Subcutaneous abdominal adipose tissue (tissue), 5 donors: ENCODE measurements at regions not wholly inside any gene's neighbourhood (a gene's known extent, or its start where the extent isn't known, plus 50 kb on each side); places are given as distances from the start of the nearest gene placed in this dataset.

Experiments
- H3K27ac ChIP-seq: one replicate; pipeline ENCODE4 v1.7.0; 2013; ENCODE audit warnings: low read depth, mild to moderate bottlenecking, inconsistent platforms, low read length, moderate library complexity
- H3K27me3 ChIP-seq, 5 donors: one replicate each; pipeline ENCODE4 v1.7.0; 2013; ENCODE audit warnings: low read length in 5 of 5, inconsistent platforms in 1 of 5; ENCODE audit not compliant: control insufficient read depth in 5 of 5, insufficient read depth in 4 of 5
- H3K36me3 ChIP-seq, 5 donors: one replicate each; pipeline ENCODE4 v1.7.0; 2013; ENCODE audit warnings: low read length in 5 of 5; ENCODE audit not compliant: control insufficient read depth in 5 of 5, insufficient read depth in 5 of 5
- H3K4me1 ChIP-seq, 5 donors: one replicate each; pipeline ENCODE4 v1.7.0; 2013; ENCODE audit warnings: low read length in 5 of 5, mild to moderate bottlenecking in 3 of 5, moderate library complexity in 1 of 5; ENCODE audit not compliant: control insufficient read depth in 5 of 5, insufficient read depth in 5 of 5
- H3K4me3 ChIP-seq, 5 donors: one replicate each; pipeline ENCODE4 v1.7.0; 2013; ENCODE audit warnings: low read length in 5 of 5, low read depth in 1 of 5
- H3K9ac ChIP-seq, 5 donors: one replicate each; pipeline ENCODE4 v1.7.0; 2013; ENCODE audit warnings: low read length in 5 of 5, mild to moderate bottlenecking in 4 of 5, moderate library complexity in 3 of 5
- H3K9me3 ChIP-seq, 5 donors: one replicate each; pipeline ENCODE4 v1.7.0; 2013; ENCODE audit warnings: low read length in 5 of 5; ENCODE audit not compliant: control insufficient read depth in 5 of 5
- donor health status: healthy.
- donor health status: healthy.
- donor health status: healthy.
- donor health status: healthy.
- donor health status: healthy.

DNA sequence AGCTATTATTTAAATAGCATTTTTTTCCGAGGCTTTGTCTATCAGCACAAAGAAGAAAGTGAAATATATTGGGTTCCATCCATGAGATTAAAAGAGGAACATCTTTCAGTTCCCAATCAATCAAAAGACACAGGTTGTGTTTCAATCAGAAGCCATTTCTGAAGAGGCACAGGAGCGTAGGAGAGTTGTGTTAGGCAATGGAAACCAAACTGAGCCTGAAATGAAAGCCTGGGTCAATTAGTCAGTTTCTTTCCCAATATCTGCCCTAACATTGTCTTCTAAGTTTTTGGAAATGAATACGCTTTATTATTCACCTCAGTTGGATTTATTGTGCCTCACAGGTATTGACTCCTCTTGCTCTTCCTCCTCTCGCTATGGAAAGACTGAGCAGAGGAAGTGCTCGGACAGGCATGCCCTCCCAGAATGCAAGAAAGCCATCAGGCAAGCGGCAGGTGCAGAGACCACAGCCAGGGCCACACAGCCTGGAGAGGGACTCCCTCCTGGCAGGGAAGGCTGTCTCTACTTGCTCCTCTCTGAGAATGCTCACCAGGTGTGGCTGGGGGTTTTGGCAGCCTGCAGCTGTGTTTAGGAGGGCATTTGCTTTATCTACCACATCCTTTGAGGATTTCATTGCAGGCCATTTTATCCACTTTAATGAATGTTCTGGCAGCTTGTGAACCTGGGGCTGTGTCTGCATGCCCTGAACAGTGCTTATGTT, 100.8 kb upstream of the NEDD9 start:
- Histone ChIP-seq H3K9me3 (no peaks in the 10 kb centered on the region), H3K27ac (no peak overlapping the region), H3K36me3 (no peaks in the 10 kb centered on the region), H3K9ac (no peak overlapping the region), H3K4me1 (peaks cover 0 to 17% (median 10%) of the 10 kb centered on the region in 5 donors), H3K4me3 (no peak overlapping the region), H3K27me3 (no peaks in the 10 kb centered on the region)

DNA sequence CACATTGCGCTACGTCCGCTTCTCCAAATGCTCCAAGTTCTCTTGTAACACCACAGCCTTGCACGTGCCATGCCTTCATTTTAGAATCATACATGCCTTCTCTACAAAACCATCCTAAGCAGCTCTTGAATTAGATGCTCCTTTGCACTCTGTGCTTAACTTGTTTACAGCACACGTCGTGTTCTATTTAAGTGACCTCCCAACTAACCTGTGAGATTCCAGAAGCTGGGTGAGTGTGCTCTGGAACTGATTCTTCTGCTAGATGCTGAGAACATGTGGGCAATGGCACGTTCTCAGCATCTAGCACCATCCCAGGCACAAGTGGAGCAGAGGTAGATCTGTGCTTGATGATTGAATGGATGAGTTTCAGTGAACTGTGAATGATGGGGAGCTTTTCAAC, 100.0 kb upstream of the NEDD9 start:
- peaks cover 0 to 23% (median 12%) of the 10 kb centered on the region in 5 donors for H3K4me1 ChIP-seq
- H3K9ac ChIP-seq: no peak overlapping the region
- H3K27ac ChIP-seq: no peak overlapping the region
- H3K36me3 ChIP-seq: no peaks in the 10 kb centered on the region
- no peaks in the 10 kb centered on the region for H3K27me3 ChIP-seq
- H3K4me3 ChIP-seq: no peak overlapping the region
- H3K9me3 ChIP-seq: no peaks in the 10 kb centered on the region

DNA sequence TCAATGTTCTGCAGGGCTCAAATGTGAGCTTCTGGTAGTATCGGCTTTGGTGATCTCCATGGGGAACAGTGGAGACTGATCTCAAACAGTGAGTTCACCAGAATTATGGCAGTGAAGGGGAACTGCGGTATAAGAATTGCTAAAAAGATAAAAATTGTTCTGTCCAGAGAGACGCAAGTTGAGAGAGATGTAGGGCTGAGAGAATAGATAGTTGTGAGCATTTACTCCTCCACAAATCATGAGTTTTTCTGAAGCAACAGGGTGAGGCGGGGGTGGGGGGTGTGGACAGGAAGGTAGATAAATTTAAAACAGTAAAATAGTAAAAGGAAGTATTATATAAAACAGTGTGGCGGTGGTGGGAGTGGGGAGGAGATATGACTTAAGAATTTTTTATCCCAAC, 98.6 kb upstream of the NEDD9 start:
- H3K9me3 ChIP-seq: no peaks in the 10 kb centered on the region
- no peaks in the 10 kb centered on the region for H3K27me3 ChIP-seq
- H3K36me3 ChIP-seq: no peaks in the 10 kb centered on the region
- no peak overlapping the region for H3K4me3 ChIP-seq
- H3K9ac ChIP-seq: no peak overlapping the region
- peaks cover 0 to 23% (median 12%) of the 10 kb centered on the region in 5 donors for H3K4me1 ChIP-seq
- H3K27ac ChIP-seq: no peak overlapping the region

DNA sequence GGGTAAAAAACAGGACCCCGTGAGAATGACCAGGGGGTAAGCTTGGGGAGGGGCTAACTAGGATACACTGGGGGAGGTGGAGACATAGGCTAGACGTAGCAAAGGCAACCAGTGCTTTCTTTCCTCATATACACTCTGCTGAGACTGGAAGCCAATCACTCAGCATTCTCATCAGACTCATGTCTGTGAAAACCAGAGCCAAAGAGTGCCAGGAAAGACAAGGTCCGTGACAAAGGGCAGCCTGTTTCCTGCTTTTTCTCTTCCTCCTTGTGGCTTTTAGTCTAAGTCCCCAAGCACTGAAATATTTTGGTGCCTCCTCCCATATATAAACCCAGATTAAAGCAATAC, 97.9 kb upstream of the NEDD9 start:
- no peaks in the 10 kb centered on the region for H3K36me3 ChIP-seq
- no peak overlapping the region for H3K4me3 ChIP-seq
- no peak overlapping the region for H3K9ac ChIP-seq
- peaks cover 0 to 23% (median 12%) of the 10 kb centered on the region in 5 donors for H3K4me1 ChIP-seq
- H3K27ac ChIP-seq: no peak overlapping the region
- H3K9me3 ChIP-seq: no peaks in the 10 kb centered on the region
- H3K27me3 ChIP-seq: no peaks in the 10 kb centered on the region

DNA sequence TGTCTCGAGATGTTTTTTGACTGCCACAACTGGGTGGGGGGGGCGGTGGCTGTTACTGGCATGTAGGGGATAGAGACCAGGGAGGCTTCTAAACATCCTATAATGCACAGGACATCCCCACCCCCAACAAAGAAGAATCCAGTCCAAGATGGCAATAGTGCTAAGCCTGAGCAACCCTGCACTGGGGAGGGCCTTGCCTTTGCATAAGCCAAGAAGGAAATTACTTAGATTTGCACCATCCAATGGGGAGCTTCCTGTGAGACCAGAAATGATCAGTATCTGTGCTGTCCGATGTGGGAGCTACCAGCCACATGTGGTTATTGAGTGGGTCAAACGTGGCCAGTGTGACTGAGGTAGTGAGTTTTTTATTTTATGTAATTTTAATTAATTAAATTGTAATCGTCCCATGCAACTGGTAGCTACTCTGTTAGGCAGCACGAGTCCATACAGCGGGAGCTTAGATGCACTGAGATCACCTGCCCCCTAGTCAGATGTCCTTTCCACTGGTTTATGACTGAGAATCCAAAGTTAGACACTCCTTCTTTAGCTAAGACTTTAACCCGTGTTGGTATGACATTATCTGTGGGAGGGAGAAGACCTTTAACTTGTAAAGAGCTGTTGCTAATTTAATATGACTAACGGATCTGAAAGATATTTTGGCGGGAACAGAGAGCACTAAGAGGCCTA, 97.4 kb upstream of the NEDD9 start:
- Histone ChIP-seq H3K4me3 (no peak overlapping the region), H3K27me3 (no peaks in the 10 kb centered on the region), H3K4me1 (peaks cover 0 to 23% (median 12%) of the 10 kb centered on the region in 5 donors), H3K9ac (no peak overlapping the region), H3K27ac (no peak overlapping the region), H3K9me3 (no peaks in the 10 kb centered on the region), H3K36me3 (no peaks in the 10 kb centered on the region)

DNA sequence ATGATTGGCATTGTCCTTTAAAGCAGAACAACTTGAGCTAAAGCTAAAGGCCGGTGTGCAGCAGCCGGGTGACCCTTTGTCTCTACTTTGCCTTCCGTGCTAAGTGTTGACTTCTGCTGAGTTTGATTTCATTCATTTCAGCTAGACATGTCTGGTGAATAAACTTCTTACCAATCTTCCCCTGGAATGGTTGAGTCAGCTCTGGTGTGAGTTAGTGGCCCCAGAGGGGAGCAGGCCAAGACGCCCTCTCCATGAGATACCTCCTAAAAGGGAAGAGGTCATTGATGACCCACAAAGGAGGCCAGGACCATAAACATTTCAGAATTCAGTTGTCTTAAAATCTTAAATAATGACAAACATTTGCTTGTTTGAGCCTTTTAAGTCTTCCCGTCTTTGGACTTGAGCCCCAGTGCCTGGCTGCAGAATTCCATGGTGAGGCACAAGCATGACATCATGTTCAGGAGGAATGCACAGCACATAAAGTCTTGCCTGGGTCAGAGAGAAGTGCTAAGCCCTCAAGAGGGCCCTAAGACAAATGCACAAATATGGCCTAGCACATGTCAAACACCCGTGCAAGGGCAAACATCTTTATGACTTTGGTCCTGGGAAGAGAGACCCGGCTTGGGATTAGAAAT, 96.3 kb upstream of the NEDD9 start:
- Histone ChIP-seq H3K9ac (no peak overlapping the region), H3K27ac (no peak overlapping the region), H3K9me3 (no peaks in the 10 kb centered on the region), H3K36me3 (no peaks in the 10 kb centered on the region), H3K4me1 (peaks cover 0 to 23% (median 12%) of the 10 kb centered on the region in 5 donors), H3K4me3 (no peak overlapping the region), H3K27me3 (no peaks in the 10 kb centered on the region)

DNA sequence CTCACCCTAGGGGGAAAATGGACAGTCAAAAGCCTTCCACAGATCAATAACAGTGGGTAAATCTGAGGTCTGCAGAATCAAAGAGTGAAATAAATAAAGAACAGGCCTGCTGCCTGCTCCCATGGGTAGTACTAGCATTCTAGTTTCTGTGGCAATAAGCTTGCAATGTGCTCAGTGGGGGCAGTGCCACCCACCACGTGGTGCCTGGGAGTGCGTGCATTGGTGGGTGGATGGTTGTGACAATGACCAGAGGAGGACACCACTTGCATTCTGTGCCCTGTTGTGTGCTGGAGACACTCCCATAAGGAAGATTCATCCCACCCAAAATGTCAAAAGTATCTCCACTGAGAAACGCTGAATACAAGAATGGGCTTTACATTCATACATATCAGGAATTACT, 95.5 kb upstream of the NEDD9 start:
- H3K9ac ChIP-seq: no peak overlapping the region
- peaks cover 0 to 30% (median 17%) of the 10 kb centered on the region in 5 donors for H3K4me1 ChIP-seq
- no peaks in the 10 kb centered on the region for H3K27me3 ChIP-seq
- no peaks in the 10 kb centered on the region for H3K36me3 ChIP-seq
- no peak overlapping the region for H3K4me3 ChIP-seq
- H3K9me3 ChIP-seq: no peaks in the 10 kb centered on the region
- H3K27ac ChIP-seq: no peak overlapping the region

DNA sequence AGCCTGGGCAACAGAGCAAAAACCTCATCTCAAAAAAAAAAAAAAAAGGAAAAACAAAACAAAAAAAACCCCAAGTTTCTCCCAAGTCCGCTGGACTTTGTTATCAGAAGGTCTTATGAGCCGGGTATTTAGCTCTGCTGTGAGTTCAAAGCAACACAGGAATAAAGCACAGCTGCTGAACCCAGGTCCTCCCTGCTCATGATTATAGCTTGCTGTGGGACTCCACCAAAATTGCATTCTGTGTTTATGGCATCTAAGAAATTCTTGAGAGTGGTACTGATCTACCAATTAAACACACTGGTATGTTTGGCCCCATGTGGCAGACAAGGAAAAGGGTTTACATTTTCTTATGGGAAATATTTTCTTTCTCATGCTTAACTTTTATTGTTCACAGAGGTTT, 93.6 kb upstream of the NEDD9 start:
- no peaks in the 10 kb centered on the region for H3K9me3 ChIP-seq
- H3K9ac ChIP-seq: no peak overlapping the region
- peaks cover 0 to 34% (median 21%) of the 10 kb centered on the region in 5 donors for H3K4me1 ChIP-seq
- no peak overlapping the region for H3K27ac ChIP-seq
- H3K4me3 ChIP-seq: no peak overlapping the region
- H3K27me3 ChIP-seq: no peaks in the 10 kb centered on the region
- H3K36me3 ChIP-seq: no peaks in the 10 kb centered on the region

DNA sequence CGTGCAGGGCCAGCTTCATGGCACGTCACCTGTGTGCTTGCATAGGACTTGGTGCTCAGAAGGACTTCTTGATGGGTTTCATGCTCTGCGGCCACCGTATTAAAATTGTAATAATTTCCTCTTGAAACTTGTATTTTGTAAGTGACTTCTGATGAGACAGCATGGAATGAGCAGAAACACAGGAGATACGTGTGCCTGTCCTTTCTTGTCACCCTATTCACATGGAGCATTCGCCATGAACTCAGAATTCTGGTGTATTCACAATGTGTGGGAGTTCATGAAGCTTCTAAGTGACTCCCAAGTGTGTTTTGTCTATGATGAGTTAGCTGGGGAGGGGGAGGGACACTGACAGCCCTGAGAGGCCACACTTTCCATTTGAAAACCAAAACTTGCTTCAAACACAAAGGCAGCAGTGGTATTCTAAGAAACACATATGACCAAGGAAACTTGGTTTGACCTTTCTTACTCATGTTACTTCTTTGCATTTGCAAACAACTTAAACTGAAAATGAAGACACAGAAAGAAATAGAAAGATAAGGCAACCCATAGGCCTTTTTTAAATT, 92.1 kb upstream of the NEDD9 start:
- H3K4me3 ChIP-seq: no peak overlapping the region
- H3K9ac ChIP-seq: no peak overlapping the region
- H3K27me3 ChIP-seq: no peaks in the 10 kb centered on the region
- H3K4me1 ChIP-seq: peaks cover 0 to 26% (median 18%) of the 10 kb centered on the region in 5 donors
- no peaks in the 10 kb centered on the region for H3K9me3 ChIP-seq
- no peak overlapping the region for H3K27ac ChIP-seq
- H3K36me3 ChIP-seq: no peaks in the 10 kb centered on the region
